ENCODE measurements at regions not wholly inside any gene's neighbourhood (a gene's known extent, or its start where the extent isn't known, plus 50 kb on each side); places are given as distances from the start of the nearest gene placed in this dataset.

GRCh38 chr17:72423718-72424117, 302.9 kb downstream of the SOX9 start:
- no peaks in the 10 kb centered on the region for H3K27me3 Mint-ChIP-seq (ENCODE audit: insufficient read depth, unreplicated experiment)
- POLR2A ChIA-PET: interaction anchor here (1.0 kb wide), 1 partner anchor 11 kb away, joined by 5 read pairs; no protein-coding TSS in a partner anchor
- H3K4me1 Mint-ChIP-seq (ENCODE audit: insufficient read depth, unreplicated experiment): peaks cover 53% of the 10 kb centered on the region
- BruUV-seq (replicated peaks): no TSS peak
- intact Hi-C loops (cut with micrococcal nuclease): loop anchor here (2.0 to 5.0 kb wide), 2 partner anchors 35 to 44 kb away; no protein-coding TSS in a partner anchor
- no peak overlapping the region for H3K27ac Mint-ChIP-seq (ENCODE audit: low read depth, unreplicated experiment)
- TF ChIP-seq CTCF (IDR thresholded peaks at IDR 0.05; ENCODE audit: unreplicated experiment): no peak
- H3K9me3 Mint-ChIP-seq (ENCODE audit: unreplicated experiment): peaks cover 4% of the 10 kb centered on the region
- CTCF ChIA-PET: no interaction called here
- H3K4me3 Mint-ChIP-seq (ENCODE audit: unreplicated experiment): no peak overlapping the region
- H3K36me3 Mint-ChIP-seq (ENCODE audit: insufficient read depth, unreplicated experiment): peaks cover 70% of the 10 kb centered on the region
- DNase-seq (ENCODE audit: unreplicated experiment): no peak

DNA sequence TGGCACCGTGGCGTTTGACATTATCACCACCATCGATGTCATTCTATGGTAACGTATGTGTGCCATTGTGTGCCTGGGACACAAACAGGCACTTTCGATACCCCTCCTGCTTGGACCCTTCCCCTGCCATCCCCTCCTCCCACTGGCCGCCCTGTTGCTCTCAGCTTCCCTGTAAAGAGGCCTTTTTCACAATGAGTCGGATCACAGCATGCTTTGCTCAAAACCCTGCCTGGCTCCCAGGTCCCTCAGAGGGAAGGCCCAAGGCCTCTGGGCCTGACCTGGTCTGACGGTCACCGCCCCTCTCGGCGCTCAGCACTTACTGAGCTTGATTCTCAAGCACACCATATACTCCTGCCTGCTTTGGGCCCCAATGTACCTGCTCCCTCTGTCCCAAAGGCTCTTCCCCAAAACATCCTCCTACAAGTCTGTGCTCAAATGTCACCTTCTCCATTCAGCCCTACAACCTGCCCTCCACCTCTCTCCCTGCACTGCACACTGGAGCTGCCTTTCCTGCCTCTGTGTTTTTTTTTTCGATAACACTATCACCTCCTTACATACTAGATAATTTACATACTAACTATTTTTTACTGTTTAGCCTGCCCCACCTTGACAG, 303.8 kb downstream of the SOX9 start:
- Mint-ChIP-seq H3K9me3 (ENCODE audit: unreplicated experiment) (no peaks in the 10 kb centered on the region), H3K36me3 (ENCODE audit: insufficient read depth, unreplicated experiment) (peaks cover 69% of the 10 kb centered on the region), H3K27ac (ENCODE audit: low read depth, unreplicated experiment) (no peak overlapping the region), H3K4me3 (ENCODE audit: unreplicated experiment) (no peak overlapping the region), H3K4me1 (ENCODE audit: insufficient read depth, unreplicated experiment) (peaks cover 59% of the 10 kb centered on the region), H3K27me3 (ENCODE audit: insufficient read depth, unreplicated experiment) (no peaks in the 10 kb centered on the region)
- no peak for TF ChIP-seq CTCF (IDR thresholded peaks at IDR 0.05; ENCODE audit: unreplicated experiment)
- intact Hi-C loops (cut with micrococcal nuclease): loop anchor here (5.0 kb wide), 1 partner anchor 43 kb away; no protein-coding TSS in a partner anchor
- ChIA-PET POLR2A (interaction anchor here (1.0 kb wide), 1 partner anchor 10 kb away, joined by 5 read pairs; no protein-coding TSS in a partner anchor), CTCF (no interaction called here)
- DNase-seq (ENCODE audit: unreplicated experiment): no peak
- BruUV-seq (replicated peaks): no TSS peak

- Mint-ChIP-seq H3K4me3 (ENCODE audit: unreplicated experiment) (no peak overlapping the region), H3K27ac (ENCODE audit: low read depth, unreplicated experiment) (no peak overlapping the region), H3K9me3 (ENCODE audit: unreplicated experiment) (no peaks in the 10 kb centered on the region), H3K27me3 (ENCODE audit: insufficient read depth, unreplicated experiment) (no peaks in the 10 kb centered on the region), H3K36me3 (ENCODE audit: insufficient read depth, unreplicated experiment) (peaks cover 63% of the 10 kb centered on the region), H3K4me1 (ENCODE audit: insufficient read depth, unreplicated experiment) (peaks cover 56% of the 10 kb centered on the region)
- no peak for TF ChIP-seq CTCF (IDR thresholded peaks at IDR 0.05; ENCODE audit: unreplicated experiment)
- no TSS peak for BruUV-seq (replicated peaks)
- ChIA-PET CTCF (no interaction called here), POLR2A (no interaction called here)
- intact Hi-C loops (cut with micrococcal nuclease): no loop called here
- no peak for DNase-seq (ENCODE audit: unreplicated experiment)
Observed at GRCh38 chr17:72425133-72425793, 304.4 kb downstream of the SOX9 start.

GRCh38 chr17:72425794-72426168, 305.0 kb downstream of the SOX9 start:
- intact Hi-C loops (cut with micrococcal nuclease): no loop called here
- peaks cover 63% of the 10 kb centered on the region for H3K36me3 Mint-ChIP-seq (ENCODE audit: insufficient read depth, unreplicated experiment)
- no TSS peak for BruUV-seq (replicated peaks)
- H3K9me3 Mint-ChIP-seq (ENCODE audit: unreplicated experiment): no peaks in the 10 kb centered on the region
- H3K27ac Mint-ChIP-seq (ENCODE audit: low read depth, unreplicated experiment): no peak overlapping the region
- ChIA-PET CTCF (no interaction called here), POLR2A (no interaction called here)
- no peak overlapping the region for H3K4me3 Mint-ChIP-seq (ENCODE audit: unreplicated experiment)
- TF ChIP-seq CTCF (IDR thresholded peaks at IDR 0.05; ENCODE audit: unreplicated experiment): no peak
- H3K27me3 Mint-ChIP-seq (ENCODE audit: insufficient read depth, unreplicated experiment): no peaks in the 10 kb centered on the region
- peaks cover 56% of the 10 kb centered on the region for H3K4me1 Mint-ChIP-seq (ENCODE audit: insufficient read depth, unreplicated experiment)
- DNase-seq (ENCODE audit: unreplicated experiment): no peak
